ENCODE measurements at regions not wholly inside any gene's neighbourhood (a gene's known extent, or its start where the extent isn't known, plus 50 kb on each side); places are given as distances from the start of the nearest gene placed in this dataset.

- TF ChIP-seq, protein P1, sequence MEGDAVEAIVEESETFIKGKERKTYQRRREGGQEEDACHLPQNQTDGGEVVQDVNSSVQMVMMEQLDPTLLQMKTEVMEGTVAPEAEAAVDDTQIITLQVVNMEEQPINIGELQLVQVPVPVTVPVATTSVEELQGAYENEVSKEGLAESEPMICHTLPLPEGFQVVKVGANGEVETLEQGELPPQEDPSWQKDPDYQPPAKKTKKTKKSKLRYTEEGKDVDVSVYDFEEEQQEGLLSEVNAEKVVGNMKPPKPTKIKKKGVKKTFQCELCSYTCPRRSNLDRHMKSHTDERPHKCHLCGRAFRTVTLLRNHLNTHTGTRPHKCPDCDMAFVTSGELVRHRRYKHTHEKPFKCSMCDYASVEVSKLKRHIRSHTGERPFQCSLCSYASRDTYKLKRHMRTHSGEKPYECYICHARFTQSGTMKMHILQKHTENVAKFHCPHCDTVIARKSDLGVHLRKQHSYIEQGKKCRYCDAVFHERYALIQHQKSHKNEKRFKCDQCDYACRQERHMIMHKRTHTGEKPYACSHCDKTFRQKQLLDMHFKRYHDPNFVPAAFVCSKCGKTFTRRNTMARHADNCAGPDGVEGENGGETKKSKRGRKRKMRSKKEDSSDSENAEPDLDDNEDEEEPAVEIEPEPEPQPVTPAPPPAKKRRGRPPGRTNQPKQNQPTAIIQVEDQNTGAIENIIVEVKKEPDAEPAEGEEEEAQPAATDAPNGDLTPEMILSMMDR (IDR thresholded peaks at IDR 0.05 in 4 of 5, conservative IDR thresholded peaks at IDR 0.05 in 1 of 5): no peak
- TF ChIP-seq POLR2A (IDR thresholded peaks at IDR 0.05): no peak
Measured at GRCh38 chr6:74554041-74554440, 651.8 kb downstream of the COL12A1 start.
